Endothelial cell of umbilical vein (primary cell): ENCODE measurements at regions not wholly inside any gene's neighbourhood (a gene's known extent, or its start where the extent isn't known, plus 50 kb on each side); places are given as distances from the start of the nearest gene placed in this dataset.

ENCODE experiments used
- MYC ChIP-seq: IDR thresholded peaks from one replicate; pipeline ENCODE4 v1.6.1; 2011; ENCODE audit warnings: mild to moderate bottlenecking, low read depth, low read length
- POLR2A ChIP-seq: IDR thresholded peaks from 2 replicates; pipeline ENCODE4 v1.6.1; 2012; ENCODE audit warnings: low read depth, mild to moderate bottlenecking, control low read depth, low read length
- TF ChIP-seq, protein P1 (sequence below), 2 donors: IDR thresholded peaks; 1 replicate in 1 of 2; 2 replicates in 1 of 2; pipeline ENCODE4 v1.5.1; 2011; ENCODE audit warnings: low read length in 2 of 2, mild to moderate bottlenecking in 2 of 2, moderate library complexity in 2 of 2, control low read depth in 1 of 2, inconsistent platforms in 1 of 2, low read depth in 1 of 2; ENCODE audit not compliant: insufficient read depth in 1 of 2; ENCODE audit errors: extremely low read depth in 1 of 2

DNA sequence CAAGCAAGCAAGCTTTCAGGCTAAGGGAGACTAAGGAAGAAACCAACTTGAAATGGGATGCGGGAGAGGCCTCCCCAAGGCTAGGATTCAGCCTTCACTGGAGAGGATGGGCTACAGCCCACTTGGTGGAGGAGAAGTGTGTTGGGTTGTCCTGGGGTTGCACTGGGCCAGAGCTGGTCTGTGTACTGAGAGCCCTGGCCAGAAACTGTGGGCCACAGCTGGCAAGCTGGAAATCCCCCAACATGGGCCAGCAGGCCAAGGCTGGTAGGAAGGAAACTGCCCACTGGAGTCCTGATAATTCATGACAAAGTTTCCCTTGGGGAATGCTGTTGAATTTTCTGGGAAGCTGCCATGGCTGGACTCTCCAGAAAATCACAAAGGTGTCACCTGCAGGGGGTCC, 188.0 kb upstream of the S100G start:
- TF ChIP-seq POLR2A: no peak
- TF ChIP-seq, protein P1, sequence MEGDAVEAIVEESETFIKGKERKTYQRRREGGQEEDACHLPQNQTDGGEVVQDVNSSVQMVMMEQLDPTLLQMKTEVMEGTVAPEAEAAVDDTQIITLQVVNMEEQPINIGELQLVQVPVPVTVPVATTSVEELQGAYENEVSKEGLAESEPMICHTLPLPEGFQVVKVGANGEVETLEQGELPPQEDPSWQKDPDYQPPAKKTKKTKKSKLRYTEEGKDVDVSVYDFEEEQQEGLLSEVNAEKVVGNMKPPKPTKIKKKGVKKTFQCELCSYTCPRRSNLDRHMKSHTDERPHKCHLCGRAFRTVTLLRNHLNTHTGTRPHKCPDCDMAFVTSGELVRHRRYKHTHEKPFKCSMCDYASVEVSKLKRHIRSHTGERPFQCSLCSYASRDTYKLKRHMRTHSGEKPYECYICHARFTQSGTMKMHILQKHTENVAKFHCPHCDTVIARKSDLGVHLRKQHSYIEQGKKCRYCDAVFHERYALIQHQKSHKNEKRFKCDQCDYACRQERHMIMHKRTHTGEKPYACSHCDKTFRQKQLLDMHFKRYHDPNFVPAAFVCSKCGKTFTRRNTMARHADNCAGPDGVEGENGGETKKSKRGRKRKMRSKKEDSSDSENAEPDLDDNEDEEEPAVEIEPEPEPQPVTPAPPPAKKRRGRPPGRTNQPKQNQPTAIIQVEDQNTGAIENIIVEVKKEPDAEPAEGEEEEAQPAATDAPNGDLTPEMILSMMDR (IDR thresholded peaks at IDR 0.05; ENCODE audit: extremely low read depth in 1 of 2, insufficient read depth in 1 of 2, low read depth in 1 of 2, low read length in 2 of 2): no peak
- no peak for TF ChIP-seq MYC
